GM12864 (cell line): ENCODE measurements at regions not wholly inside any gene's neighbourhood (a gene's known extent, or its start where the extent isn't known, plus 50 kb on each side); places are given as distances from the start of the nearest gene placed in this dataset.

Experiments used
- DNase-seq: peaks from one replicate; pipeline ENCODE4 v3.0.0-alpha.2; 2011; ENCODE audit warnings: low read depth
- H3K4me3 ChIP-seq: 2 replicates; pipeline ENCODE4 v1.5.1; 2011; ENCODE audit warnings: mild to moderate bottlenecking, low read depth, low read length, control low read depth
- CTCF ChIP-seq: IDR thresholded peaks from 2 replicates; pipeline ENCODE4 v1.5.1; 2011; ENCODE audit warnings: low read depth, mild to moderate bottlenecking, moderate library complexity, low read length, control low read depth, inconsistent platforms; ENCODE audit errors: missing control alignments

DNA sequence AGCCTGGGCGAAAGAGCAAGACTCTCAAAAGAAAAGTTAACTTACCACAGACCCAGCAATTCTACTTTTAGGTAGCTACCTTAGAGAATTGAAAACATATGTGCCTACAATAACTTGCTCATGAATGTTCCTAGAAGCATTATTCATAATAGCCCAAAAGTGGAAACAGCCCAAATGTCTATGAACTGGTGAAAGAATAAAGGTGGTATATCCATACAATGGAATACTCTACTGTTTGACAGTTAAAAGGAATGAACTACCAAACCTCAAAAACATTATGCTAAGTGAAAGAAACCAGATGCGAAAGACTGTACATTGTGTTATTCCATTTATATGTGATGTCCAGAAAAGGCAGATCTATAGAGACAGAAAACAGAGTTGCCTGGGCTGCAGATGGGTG, 131.4 kb downstream of the UCHL1 start:
- TF ChIP-seq CTCF, result no peak
- no peak overlapping the region for H3K4me3 ChIP-seq
- no peak for DNase-seq

GRCh38 chr4:41389356-41389755, 132.6 kb downstream of the UCHL1 start:
- DNase-seq, result no peak
- no peak for TF ChIP-seq CTCF

GRCh38 chr4:41390661-41391060, 133.9 kb downstream of the UCHL1 start:
- no peak overlapping the region for H3K4me3 ChIP-seq
- no peak for DNase-seq
- no peak for TF ChIP-seq CTCF

More at GRCh38 chr4:41389356-41389755, 132.6 kb downstream of the UCHL1 start:
- H3K4me3 ChIP-seq, result no peak overlapping the region

DNA sequence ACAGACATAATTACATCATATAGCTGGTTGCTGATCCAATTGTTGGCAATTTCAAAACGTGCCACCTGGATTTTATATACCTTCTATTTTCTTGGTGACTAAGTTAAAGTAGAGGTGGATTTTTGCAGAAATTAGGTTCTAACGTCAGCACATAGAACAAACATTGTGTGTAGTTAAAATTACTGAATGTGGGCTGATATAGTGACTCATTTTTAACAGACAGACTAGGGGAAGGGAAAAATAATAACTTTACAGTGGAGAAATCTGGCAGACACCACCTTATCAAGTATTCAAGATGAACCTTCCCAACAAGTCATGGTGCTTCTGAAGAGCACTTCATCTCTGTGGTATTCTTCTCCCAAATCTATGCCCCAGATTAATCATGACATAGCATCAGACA, 134.5 kb downstream of the UCHL1 start:
- H3K4me3 ChIP-seq, result no peak overlapping the region
- no peak for DNase-seq
- TF ChIP-seq CTCF, result no peak

DNA sequence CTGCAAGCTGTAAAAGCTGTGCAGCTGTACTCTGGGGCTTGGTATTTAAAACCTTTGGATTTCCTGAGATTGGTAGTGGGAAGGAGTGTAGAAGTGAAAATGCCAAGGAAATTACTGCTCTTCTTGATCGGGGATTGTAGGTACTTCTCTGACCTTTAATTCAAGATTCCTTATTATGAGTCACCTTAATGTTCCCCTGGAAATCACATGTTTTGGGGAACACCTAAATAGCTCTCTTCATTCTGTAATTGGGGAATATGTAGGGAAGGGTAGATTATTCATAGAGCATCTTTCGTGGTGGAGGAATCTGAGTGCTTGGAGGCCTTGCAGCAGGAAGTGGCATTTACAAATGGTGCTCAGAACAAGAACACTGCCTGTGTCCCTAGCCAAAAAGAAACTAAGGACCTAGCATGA, 137.8 kb downstream of the UCHL1 start:
- H3K4me3 ChIP-seq, result no peak overlapping the region
- no peak for DNase-seq
- no peak for TF ChIP-seq CTCF

- TF ChIP-seq CTCF, result no peak
- H3K4me3 ChIP-seq, result no peak overlapping the region
- DNase-seq, result no peak
These were observed 139.5 kb downstream of the UCHL1 start for GRCh38 chr4:41396214-41396613.

GRCh38 chr4:41396869-41397268, 140.1 kb downstream of the UCHL1 start:
- no peak for TF ChIP-seq CTCF
- DNase-seq, result no peak
- H3K4me3 ChIP-seq, result no peak overlapping the region
